GM12878 (cell line): ENCODE measurements at regions not wholly inside any gene's neighbourhood (a gene's known extent, or its start where the extent isn't known, plus 50 kb on each side); places are given as distances from the start of the nearest gene placed in this dataset.

Experiments
- ATAC-seq: fragments of 200-7000 bp; cut with Tn5 transposase; 3 replicates; pipeline ENCODE4 v1.9.1; 2020; ENCODE audit warnings: mild to moderate bottlenecking, moderate library complexity
- BruUV-seq: library from RNA; stranded (reverse); fragments of 400-500 nt; replicated peaks from 2 replicates; lab custom pipeline; 2021; lab: Mats Ljungman, UMichigan
- CTCF ChIA-PET: fragments of 300-600 bp; sonication (Branson Sonifier 250); formaldehyde crosslinking; extraction: SDS; loops from one replicate; lab custom pipeline; 2021; ENCODE audit warnings: inconsistent platforms; lab: Yijun Ruan, JAX
- POLR2A ChIA-PET: fragments of 350-600 bp; formaldehyde crosslinking; extraction: SDS; loops from one replicate; lab custom pipeline; 2021; ENCODE audit warnings: inconsistent platforms; lab: Charles Lee
- RAD21 ChIA-PET: fragments of 300-600 bp; sonication (Branson Sonifier 250); formaldehyde crosslinking; loops from one replicate; lab custom pipeline; 2023; ENCODE audit warnings: antibody characterized with exemption; ENCODE audit not compliant: unreplicated experiment; lab: Charles Lee
- SMC1A ChIA-PET: fragments of 300-600 bp; sonication (Branson Sonifier 250); formaldehyde crosslinking; loops from one replicate; lab custom pipeline; 2023; ENCODE audit not compliant: unreplicated experiment, uncharacterized antibody; lab: Charles Lee
- DNase-seq: peaks from one replicate; pipeline ENCODE4 v3.0.0-alpha.2; 2011; ENCODE audit warnings: low read depth, low spot score
- FAIRE-seq: peaks from 3 replicates; lab custom pipeline; 2011; peaks lifted over from hg19 to GRCh38; lab: Jason Lieb, UNC
- H2AFZ ChIP-seq: 2 replicates; pipeline ENCODE4 v1.6.0; 2011; ENCODE audit warnings: low read depth, low read length, control low read depth; ENCODE audit not compliant: control insufficient read depth
- H3K27ac ChIP-seq: 2 replicates; pipeline ENCODE4 v1.5.1; 2011; ENCODE audit warnings: control low read depth; ENCODE audit not compliant: control insufficient read depth, insufficient read depth
- H3K27me3 ChIP-seq, 2 experiments: replicated peaks in 1 of 2; 2 replicates each; pipeline versions ENCODE4 v1.6.0 to v1.6.1; 2011; ENCODE audit warnings: low read length in 1 of 2; ENCODE audit not compliant: control insufficient read depth in 2 of 2, insufficient read depth in 2 of 2
- H3K36me3 ChIP-seq, 2 experiments: 2 replicates each; pipeline ENCODE4 v1.5.1; 2011; ENCODE audit warnings: low read length in 1 of 2; ENCODE audit not compliant: control insufficient read depth in 2 of 2, insufficient read depth in 2 of 2
- H3K4me1 ChIP-seq: 2 replicates; pipeline ENCODE4 v1.6.1; 2011; ENCODE audit warnings: mild to moderate bottlenecking, low read length, moderate library complexity, mixed read lengths; ENCODE audit not compliant: control insufficient read depth, insufficient read depth
- H3K4me2 ChIP-seq: 2 replicates; pipeline ENCODE4 v1.6.0; 2011; ENCODE audit warnings: control low read depth; ENCODE audit not compliant: control insufficient read depth, insufficient read depth
- H3K4me3 ChIP-seq: fragments of 200-600 bp; sonication (generic); 2 replicates; pipeline ENCODE4 v1.5.1; 2016
- H3K79me2 ChIP-seq: 2 replicates; pipeline ENCODE4 v1.6.0; 2011; ENCODE audit warnings: low read length; ENCODE audit not compliant: control insufficient read depth, insufficient read depth
- H3K9ac ChIP-seq: 2 replicates; pipeline ENCODE4 v1.8.0; 2011; ENCODE audit warnings: low read length, control low read depth, mixed read lengths; ENCODE audit not compliant: control insufficient read depth, insufficient read depth
- H3K9me3 ChIP-seq: replicated peaks from 3 replicates; pipeline ENCODE4 v1.5.1; 2011; ENCODE audit warnings: mild to moderate bottlenecking, low read length; ENCODE audit not compliant: control insufficient read depth, insufficient read depth
- H4K20me1 ChIP-seq: 2 replicates; pipeline ENCODE4 v1.6.0; 2011; ENCODE audit not compliant: control insufficient read depth, insufficient read depth
- CBX5 ChIP-seq: sonication (generic); IDR thresholded peaks from 2 replicates; pipeline ENCODE4 v1.6.1; 2016; ENCODE audit warnings: low read depth, moderate library complexity, mild to moderate bottlenecking, inconsistent platforms
- CHD2 ChIP-seq: IDR thresholded peaks from 2 replicates; pipeline ENCODE4 v1.6.1; 2011; ENCODE audit warnings: low read depth, low read length, improper control_type of control experiment, borderline replicate concordance
- CREB1 ChIP-seq: IDR thresholded peaks from 2 replicates; pipeline ENCODE4 v1.6.1; 2012; ENCODE audit warnings: low read depth, mild to moderate bottlenecking, inconsistent platforms
- ETV6 ChIP-seq, 2 experiments: fragments of 450-650 bp in 1 of 2; IDR thresholded peaks in 1 of 2; conservative IDR thresholded peaks in 1 of 2; 2 replicates each; pipeline ENCODE4 v1.6.1; 2014; ENCODE audit warnings: antibody characterized with exemption in 1 of 2, borderline replicate concordance in 1 of 2, low read depth in 1 of 2, mild to moderate bottlenecking in 1 of 2, moderate library complexity in 1 of 2
- IKZF1 ChIP-seq: fragments of 450-650 bp; conservative IDR thresholded peaks from 2 replicates; pipeline ENCODE4 v1.6.1; 2017; ENCODE audit warnings: antibody characterized with exemption, mild to moderate bottlenecking
- KDM1A ChIP-seq: fragments of 200-600 bp; sonication (generic); IDR thresholded peaks from 2 replicates; pipeline ENCODE4 v1.6.1; 2016; ENCODE audit warnings: borderline replicate concordance
- KLF5 ChIP-seq: fragments of 450-650 bp; IDR thresholded peaks from 2 replicates; pipeline ENCODE4 v1.6.1; 2014; ENCODE audit warnings: mild to moderate bottlenecking; ENCODE audit not compliant: partially characterized antibody
- MEF2B ChIP-seq: fragments of 450-650 bp; IDR thresholded peaks from 2 replicates; pipeline ENCODE4 v1.6.1; 2018; ENCODE audit warnings: mild to moderate bottlenecking, moderate library complexity; ENCODE audit not compliant: partially characterized antibody, poor library complexity, severe bottlenecking
- RAD21 ChIP-seq: IDR thresholded peaks from 2 replicates; pipeline ENCODE4 v1.6.1; 2011; ENCODE audit warnings: mild to moderate bottlenecking, low read depth, low read length, moderate library complexity; ENCODE audit not compliant: insufficient read depth
- RUNX3 ChIP-seq: IDR thresholded peaks from 2 replicates; pipeline ENCODE4 v1.6.1; 2012; ENCODE audit warnings: low read length, inconsistent platforms
- SIX5 ChIP-seq: IDR thresholded peaks from 2 replicates; pipeline ENCODE4 v1.6.1; 2011; ENCODE audit warnings: mild to moderate bottlenecking, low read depth, low read length, moderate library complexity; ENCODE audit not compliant: severe bottlenecking
- SUZ12 ChIP-seq: fragments of 200-600 bp; sonication (generic); IDR thresholded peaks from one replicate; pipeline ENCODE4 v1.6.1; 2018; ENCODE audit warnings: antibody characterized with exemption, mild to moderate bottlenecking; ENCODE audit not compliant: unreplicated experiment
- ZNF592 ChIP-seq: fragments of 450-650 bp; IDR thresholded peaks from 2 replicates; pipeline ENCODE4 v1.6.1; 2017; ENCODE audit warnings: mild to moderate bottlenecking, moderate library complexity
- WGBS: methylation state at CpG from one replicate; pipeline ENCODE4 v1.1.6; 2016; ENCODE audit warnings: low lambda C conversion rate; ENCODE audit not compliant: insufficient replicate concordance, insufficient coverage; ENCODE audit errors: missing lambda C conversion rate; 5-methylcytosine and 5-hydroxymethylcytosine counted together
- in situ Hi-C: fragments of 300-500 bp; cut with MboI; formaldehyde crosslinking; loops from 9 replicates; pipeline ENCODE4 v1.14.3; 2018; ENCODE audit warnings: mixed read lengths
- intact Hi-C: fragments of 100-400 bp; cut with micrococcal nuclease; formaldehyde crosslinking; loops from one replicate; pipeline ENCODE4 v1.14.2; 2022; ENCODE audit not compliant: unreplicated experiment

- Histone ChIP-seq H3K9me3 (no peaks in the 10 kb centered on the region; the same call in 2 of the 3 replicates), H3K27ac (no peak overlapping the region), H3K36me3 (no peaks in the 10 kb centered on the region), H3K4me3 (no peak overlapping the region), H2AFZ (no peak overlapping the region), H3K27me3 (no peaks in the 10 kb centered on the region), H3K4me2 (no peak overlapping the region), H3K4me1 (no peaks in the 10 kb centered on the region), H3K9ac (no peak overlapping the region), H4K20me1 (no peaks in the 10 kb centered on the region), H3K79me2 (no peaks in the 10 kb centered on the region)
- intact Hi-C loops (no loop called here), in situ Hi-C loops (no loop called here)
- SMC1A ChIA-PET, result no interaction called here
- no TSS peak for BruUV-seq
- no peak for DNase-seq
- POLR2A ChIA-PET, result no interaction called here
- CTCF ChIA-PET, result no interaction called here
- no peak for FAIRE-seq
- RAD21 ChIA-PET, result no interaction called here
- 57% methylated on average over 4 of the region's 5 CpGs for WGBS
- ATAC-seq, result no peak
- TF ChIP-seq SUZ12, result no peak
- TF ChIP-seq CBX5, result no peak
- TF ChIP-seq IKZF1, result no peak
- TF ChIP-seq KLF5, result no peak
- no peak for TF ChIP-seq MEF2B
- TF ChIP-seq KDM1A, result no peak
- TF ChIP-seq CREB1, result no peak
- TF ChIP-seq CHD2, result no peak
- no peak for TF ChIP-seq RUNX3
- TF ChIP-seq SIX5, result no peak
- TF ChIP-seq ETV6 (conservative IDR thresholded peaks at IDR 0.05 in 1 of 2, IDR thresholded peaks at IDR 0.05 in 1 of 2; ENCODE audit: borderline replicate concordance in 1 of 2, low read depth in 1 of 2), result no peak
- TF ChIP-seq RAD21, result no peak
- no peak for TF ChIP-seq ZNF592
Observed at GRCh38 chr22:48356731-48357130, 1470.9 kb downstream of the BRD1 start.
